GM18858 (cell line): ENCODE measurements at regions not wholly inside any gene's neighbourhood (a gene's known extent, or its start where the extent isn't known, plus 50 kb on each side); places are given as distances from the start of the nearest gene placed in this dataset.

Source experiments
- ATAC-seq: cut with Tn5 transposase; IDR thresholded peaks from one replicate; pipeline ENCODE4 v1.9.1; 2021; ENCODE audit not compliant: unreplicated experiment

DNA sequence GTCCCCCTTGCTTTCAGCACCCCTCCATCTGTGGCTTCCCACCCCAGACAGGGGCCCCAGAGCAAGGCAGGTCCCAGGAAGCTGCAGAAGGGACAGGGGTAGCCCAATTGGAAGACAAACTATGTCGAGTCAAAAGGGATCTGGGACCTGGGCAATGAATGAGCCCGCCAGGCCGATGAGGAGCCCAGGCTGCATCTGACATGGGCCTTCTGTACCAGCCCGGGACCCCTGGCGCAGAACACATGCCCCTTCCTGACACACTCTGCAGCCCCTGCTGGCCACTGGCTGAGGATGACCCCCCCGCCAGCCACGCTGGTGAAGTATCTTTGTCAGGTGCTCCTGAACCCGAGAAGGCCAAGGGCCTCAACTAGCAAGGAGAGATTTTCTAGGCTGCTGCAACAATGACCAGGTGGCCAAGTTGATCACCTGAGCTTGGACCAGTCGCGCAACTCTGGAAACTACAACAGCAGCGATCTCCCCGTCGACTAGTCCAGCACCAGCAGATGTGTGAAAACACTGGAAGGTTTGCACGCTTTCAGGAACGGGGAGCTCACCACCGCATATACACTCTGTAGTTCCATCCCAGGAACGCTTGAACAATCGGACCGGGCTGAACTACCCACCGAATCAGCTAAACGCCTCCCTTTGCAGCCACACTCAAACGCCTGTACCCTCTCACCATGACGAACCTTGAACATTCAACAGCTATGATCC is 119.0 kb downstream of the NCOR2 start:
- no peak for ATAC-seq

GRCh38 chr12:124446364-124446763 is 121.0 kb downstream of the NCOR2 start:
- no peak for ATAC-seq

GRCh38 chr12:124445826-124446225 is 121.6 kb downstream of the NCOR2 start:
- no peak for ATAC-seq

- no peak for ATAC-seq
Observed at GRCh38 chr12:124445121-124445718, 122.2 kb downstream of the NCOR2 start.

DNA sequence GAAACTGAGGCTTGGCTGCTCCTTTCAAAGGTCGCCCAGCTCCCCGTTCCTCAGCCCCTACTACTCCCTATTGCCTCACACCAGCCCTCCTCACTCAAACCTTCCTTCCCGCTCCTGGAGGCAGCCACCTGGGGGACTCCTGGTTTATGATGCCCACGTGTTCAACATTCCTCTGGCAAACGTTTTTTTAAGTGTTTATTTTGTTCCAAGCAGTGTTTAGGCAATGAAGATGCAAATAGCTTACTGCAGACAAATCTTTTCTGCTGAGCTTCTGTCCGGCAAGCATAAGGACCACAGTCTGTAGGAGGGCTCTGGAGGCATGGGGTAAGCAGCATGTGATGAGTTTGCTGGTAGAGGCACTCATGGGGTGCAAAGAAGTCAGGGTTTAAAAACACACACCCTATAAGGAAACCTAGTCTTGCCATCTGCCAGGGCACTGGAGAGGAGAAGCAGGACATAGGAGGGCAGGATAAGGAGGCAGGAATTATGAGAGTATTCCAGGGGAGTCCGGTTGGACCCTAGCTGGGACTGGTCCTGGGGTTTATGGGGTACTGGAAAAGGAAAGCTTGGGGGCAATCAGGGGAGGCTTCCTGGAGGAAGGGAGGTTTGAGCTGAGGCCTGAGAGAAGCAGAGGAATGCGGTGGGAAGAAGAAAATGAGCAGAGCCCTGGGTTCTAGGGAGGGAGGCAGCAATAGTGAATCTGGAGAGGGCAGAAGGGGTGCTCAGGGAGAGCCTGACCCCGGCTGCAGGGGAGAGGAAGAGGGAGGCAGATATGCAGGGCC is 123.3 kb downstream of the NCOR2 start:
- ATAC-seq: no peak

DNA sequence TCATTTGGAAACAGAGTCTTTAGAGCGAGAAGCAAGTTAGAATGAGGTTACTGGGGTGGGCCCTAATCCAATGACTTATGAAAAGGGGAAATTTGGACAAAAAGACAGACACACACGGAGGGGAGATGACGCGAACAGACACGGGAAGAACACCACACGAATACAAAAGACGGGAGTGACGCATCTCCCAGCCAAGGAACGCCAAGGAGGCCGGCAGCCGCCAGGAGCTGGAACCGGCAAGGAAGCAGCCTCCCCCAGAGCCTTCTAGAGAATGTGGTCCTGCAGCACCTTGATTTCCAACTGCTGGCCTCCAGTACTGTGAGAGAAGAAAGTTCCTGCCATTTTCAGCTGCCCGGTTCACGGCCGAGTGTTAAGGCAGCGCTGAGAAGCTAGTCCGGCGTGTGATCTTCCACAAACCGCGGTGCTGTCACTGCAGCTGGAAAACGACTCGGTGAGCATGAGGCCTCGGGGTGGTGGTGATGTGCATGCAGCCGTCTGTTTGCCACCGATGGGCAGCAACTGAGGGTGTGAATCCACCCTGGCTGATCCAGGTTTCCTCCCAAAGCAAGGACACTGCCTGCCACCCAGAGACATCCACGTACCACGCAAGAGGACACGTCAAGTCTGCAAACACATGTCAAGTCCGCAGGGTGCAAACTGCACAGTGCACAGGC is 124.5 kb downstream of the NCOR2 start:
- ATAC-seq: no peak

- ATAC-seq: no peak
Observed at GRCh38 chr12:124442281-124442680, 125.1 kb downstream of the NCOR2 start.

DNA sequence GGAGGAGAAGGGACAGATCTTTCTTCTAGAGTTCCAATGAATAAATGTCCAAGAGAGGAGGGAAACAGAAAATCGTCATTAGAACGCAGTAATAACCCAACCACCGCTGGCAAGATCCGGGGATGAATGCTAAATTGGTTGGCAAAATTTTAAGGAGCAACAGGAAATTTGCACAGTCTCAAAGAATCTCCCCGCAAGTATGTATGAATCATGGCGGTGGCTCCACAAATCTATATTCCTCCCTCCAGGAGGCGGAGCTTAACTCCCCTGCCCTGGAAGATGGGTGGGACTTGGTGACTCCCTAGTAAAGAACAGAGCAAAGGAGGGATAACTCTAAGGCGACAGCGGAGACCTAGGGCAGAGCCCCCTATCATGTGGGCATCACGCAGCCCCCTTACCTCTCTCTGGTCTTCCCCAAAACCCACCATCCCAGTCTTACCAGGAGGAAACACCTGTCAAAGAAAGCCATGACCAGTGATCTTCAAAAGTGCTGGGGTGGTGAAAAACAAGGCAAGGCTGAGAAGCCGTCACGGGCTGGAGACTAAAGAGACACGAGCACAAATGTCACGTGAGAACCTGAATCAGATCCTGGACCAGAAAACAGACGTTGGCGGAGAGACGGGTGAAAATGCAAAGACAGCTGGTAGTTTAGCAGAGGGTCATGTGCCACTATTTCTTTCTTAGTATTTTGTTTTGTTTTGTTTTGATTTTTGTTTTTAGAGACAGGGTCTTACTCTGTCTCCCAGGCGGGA is 125.8 kb downstream of the NCOR2 start:
- ATAC-seq: no peak

DNA sequence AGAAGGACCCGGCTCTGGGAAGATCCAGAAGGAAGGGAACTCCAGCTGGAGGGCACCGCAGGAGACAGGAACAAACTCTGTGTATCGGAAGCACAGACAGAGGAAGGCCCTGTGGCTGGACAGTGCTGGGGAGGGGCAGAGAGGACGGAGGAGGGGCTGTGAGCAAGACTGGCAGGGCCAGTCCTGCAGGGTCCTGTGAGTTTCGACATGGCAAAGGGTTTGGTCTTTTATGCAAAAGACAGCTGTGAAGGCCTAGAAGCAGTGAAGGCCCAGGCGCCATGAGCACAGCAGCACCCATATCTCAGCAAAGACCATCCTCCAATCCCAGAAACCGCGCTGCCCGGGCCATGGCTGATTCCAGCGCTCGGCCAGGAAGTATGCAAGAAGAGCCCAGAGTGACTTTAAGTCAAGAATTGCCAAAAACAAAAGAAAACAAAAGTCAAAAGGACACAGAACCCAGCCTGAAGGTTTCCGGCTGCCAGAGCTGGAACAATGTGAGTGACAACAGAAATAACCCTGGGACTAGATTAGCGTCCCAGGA is 126.5 kb downstream of the NCOR2 start:
- ATAC-seq: no peak

DNA sequence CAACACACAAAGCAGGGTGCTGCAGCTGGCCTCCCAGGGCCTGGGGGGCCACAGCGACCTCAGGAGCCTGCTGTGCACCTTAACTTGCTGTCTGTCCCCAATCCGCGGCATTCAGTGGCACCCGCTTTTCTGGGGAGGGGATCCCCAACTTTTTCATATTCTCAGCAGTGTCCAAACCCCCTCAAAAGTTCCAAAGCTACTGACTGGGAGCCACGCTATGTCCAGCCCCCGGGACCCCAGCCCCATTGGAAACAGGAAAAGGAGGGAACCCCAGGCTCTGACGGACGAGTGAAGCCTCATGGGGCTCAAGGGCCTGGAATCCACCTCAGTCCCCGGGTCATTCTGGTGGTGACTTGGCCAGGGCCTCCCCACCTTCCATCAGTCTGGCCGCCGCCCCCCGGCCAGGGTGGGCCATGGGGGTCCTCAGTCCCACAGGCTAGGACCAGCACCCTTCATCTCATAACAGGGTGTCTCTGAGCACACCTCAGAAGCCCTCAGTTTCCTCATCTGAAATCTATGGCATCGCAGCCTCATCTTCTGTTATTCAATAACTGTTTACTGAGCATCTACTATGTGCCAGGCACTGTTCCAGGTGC is 127.3 kb downstream of the NCOR2 start:
- no peak for ATAC-seq

- ATAC-seq: no peak
Observed at GRCh38 chr12:124438437-124439056, 128.9 kb downstream of the NCOR2 start.

DNA sequence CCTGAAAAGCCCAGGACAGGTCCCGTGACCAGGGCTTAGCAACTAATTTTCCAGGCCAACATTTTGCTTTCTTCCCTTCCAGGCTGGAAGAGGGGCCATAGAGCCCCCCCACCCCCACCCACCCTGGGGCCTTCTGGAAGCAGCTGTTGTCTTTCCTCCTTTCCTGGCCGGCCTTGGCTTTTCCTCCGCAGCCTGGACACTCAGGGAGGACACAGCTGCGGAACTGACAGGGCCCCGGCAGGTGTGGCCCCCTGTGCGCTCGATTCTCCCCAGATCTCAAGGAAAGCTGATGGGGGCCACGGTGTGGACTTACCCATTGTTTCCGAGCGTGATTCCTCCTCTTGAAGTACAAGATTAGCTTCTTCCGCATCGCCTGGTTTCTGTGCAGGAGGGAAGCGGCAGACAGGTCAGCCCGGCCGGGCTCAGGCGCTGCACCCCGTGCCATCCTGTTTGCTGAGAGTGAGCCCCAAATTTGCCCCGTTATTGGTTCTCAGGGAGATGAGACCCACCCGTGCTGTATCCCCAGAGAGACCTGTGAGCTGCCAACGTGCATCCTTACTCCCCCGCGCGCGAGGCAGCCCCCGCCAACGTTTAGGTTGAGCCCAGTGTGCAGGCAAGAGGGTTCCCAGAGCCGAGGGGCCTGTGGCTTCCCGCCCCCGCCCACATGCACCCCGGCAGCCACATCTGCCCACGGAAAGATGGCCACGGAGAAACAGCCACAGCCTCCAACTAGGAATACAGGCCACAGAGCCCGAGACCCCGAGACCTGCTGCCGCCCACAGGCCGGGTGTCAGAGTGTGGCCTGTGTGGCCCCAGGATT is 129.6 kb downstream of the NCOR2 start:
- ATAC-seq: no peak

DNA sequence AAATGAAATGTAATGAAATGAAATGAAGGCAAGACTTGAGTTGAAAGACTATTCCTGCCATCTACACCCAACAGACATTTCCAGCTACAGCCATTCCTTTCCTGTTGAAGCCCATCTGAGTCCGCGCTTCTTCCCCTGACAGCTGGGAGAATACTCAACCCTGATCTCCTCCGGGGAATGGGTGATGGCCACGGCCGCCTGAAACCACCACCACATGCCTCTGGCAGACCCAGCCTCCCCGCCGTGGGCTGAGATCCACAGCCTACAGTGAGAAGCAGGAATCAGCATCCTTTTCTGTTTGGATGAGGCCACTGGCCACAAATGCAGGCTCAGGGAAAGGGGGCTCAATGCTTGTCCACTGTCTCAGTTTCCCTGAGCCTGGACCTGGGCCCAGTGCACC is 130.3 kb downstream of the NCOR2 start:
- ATAC-seq: no peak

DNA sequence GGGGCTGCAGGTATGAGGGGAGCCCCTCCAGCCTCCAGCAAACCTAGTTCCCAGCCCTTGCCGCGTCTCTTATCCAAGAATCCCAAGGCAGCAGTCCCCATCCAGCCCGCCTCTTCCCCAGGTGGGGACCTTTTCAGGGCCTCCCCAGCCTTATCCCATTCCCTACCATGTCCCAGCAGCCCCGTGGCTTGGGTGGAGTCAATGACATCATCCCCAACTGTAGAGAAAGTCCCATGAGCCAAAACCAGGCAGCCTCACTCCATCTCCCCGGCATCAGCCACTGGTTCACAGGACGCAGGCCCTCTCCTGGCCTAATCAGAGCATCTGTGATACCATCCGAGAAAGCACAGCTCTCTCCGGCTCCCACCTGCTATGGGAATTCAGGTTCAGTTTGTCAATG is 131.0 kb downstream of the NCOR2 start:
- no peak for ATAC-seq

GRCh38 chr12:124435806-124436345 is 131.5 kb downstream of the NCOR2 start:
- no peak for ATAC-seq

GRCh38 chr12:124434951-124435805 is 132.2 kb downstream of the NCOR2 start:
- ATAC-seq: no peak

- no peak for ATAC-seq
Observed at GRCh38 chr12:124434354-124434753, 133.1 kb downstream of the NCOR2 start.

GRCh38 chr12:124433879-124434278 is 133.5 kb downstream of the NCOR2 start:
- ATAC-seq: no peak
